Stimulated activated CD4-positive, alpha-beta T cell treated with anti-CD3 and anti-CD28 coated beads, TNF-alpha, amount 100 ng/mL, for 4 hours (primary cell): ENCODE measurements at regions not wholly inside any gene's neighbourhood (a gene's known extent, or its start where the extent isn't known, plus 50 kb on each side); places are given as distances from the start of the nearest gene placed in this dataset.

Experiments used
- DNase-seq, 3 experiments: peaks; one replicate each; pipeline ENCODE4 v3.0.0-alpha.2; 2020; ENCODE audit warnings: low read depth in 3 of 3

- no peak for DNase-seq
These were observed 51.1 kb upstream of the NHSL1 start for GRCh38 chr6:138550346-138550767.

GRCh38 chr6:138554146-138554545 is 54.9 kb upstream of the NHSL1 start:
- DNase-seq: no peak

- no peak for DNase-seq
These were observed 56.2 kb upstream of the NHSL1 start for GRCh38 chr6:138555421-138555988.

GRCh38 chr6:138557147-138557546 is 57.9 kb upstream of the NHSL1 start:
- no peak for DNase-seq

GRCh38 chr6:138559143-138559542 is 59.8 kb upstream of the NHSL1 start:
- no peak for DNase-seq

- no peak for DNase-seq
These were observed 61.0 kb upstream of the NHSL1 start for GRCh38 chr6:138560130-138560860.

GRCh38 chr6:138562691-138563090 is 63.4 kb upstream of the NHSL1 start:
- DNase-seq: no peak

GRCh38 chr6:138563231-138563630 is 63.9 kb upstream of the NHSL1 start:
- no peak for DNase-seq

- no peak for DNase-seq
These were observed 64.4 kb upstream of the NHSL1 start for GRCh38 chr6:138563650-138564049.

- DNase-seq: no peak
These were observed 65.0 kb upstream of the NHSL1 start for GRCh38 chr6:138564170-138564721.

- DNase-seq: no peak
These were observed 67.8 kb upstream of the NHSL1 start for GRCh38 chr6:138567052-138567451.

- no peak for DNase-seq
These were observed 69.7 kb upstream of the NHSL1 start for GRCh38 chr6:138568997-138569396.

GRCh38 chr6:138569554-138569953 is 70.3 kb upstream of the NHSL1 start:
- DNase-seq: no peak

GRCh38 chr6:138569970-138570724 is 70.9 kb upstream of the NHSL1 start:
- no peak for DNase-seq

GRCh38 chr6:138570725-138571029 is 71.4 kb upstream of the NHSL1 start:
- no peak for DNase-seq

- no peak for DNase-seq
These were observed 71.9 kb upstream of the NHSL1 start for GRCh38 chr6:138571181-138571580.

- no peak for DNase-seq
These were observed 72.4 kb upstream of the NHSL1 start for GRCh38 chr6:138571585-138572166.

GRCh38 chr6:138572167-138572875 is 73.0 kb upstream of the NHSL1 start:
- DNase-seq: no peak

GRCh38 chr6:138572885-138573284 is 73.6 kb upstream of the NHSL1 start:
- no peak for DNase-seq

- no peak for DNase-seq
These were observed 76.0 kb upstream of the NHSL1 start for GRCh38 chr6:138575257-138575656.

GRCh38 chr6:138576313-138576712 is 77.0 kb upstream of the NHSL1 start:
- no peak for DNase-seq
